ENCODE measurements at regions not wholly inside any gene's neighbourhood (a gene's known extent, or its start where the extent isn't known, plus 50 kb on each side); places are given as distances from the start of the nearest gene placed in this dataset.
"Not testable (repeated sequence)": the region's sequence is repeated elsewhere in the genome, so short reads cannot be mapped to it uniquely, and the experiment has no call there.

DNA sequence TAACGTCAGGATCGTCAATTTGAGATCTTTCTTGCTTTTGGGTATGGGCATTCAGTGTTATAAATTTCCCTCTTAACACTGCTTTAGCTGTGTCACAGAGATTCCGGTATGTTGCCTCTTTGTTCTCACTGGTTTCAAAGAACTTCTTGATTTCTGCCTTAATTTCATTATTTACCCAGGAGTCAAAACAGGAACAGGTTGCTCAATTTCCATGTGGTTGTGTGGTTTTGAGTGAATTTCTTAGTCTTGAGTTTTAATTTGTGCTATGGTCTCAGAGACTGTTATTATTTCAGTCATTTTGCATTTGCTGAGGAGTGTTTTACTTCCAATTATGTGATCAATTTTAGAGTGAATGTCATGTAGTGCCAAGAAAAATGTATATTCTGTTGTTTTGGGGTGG, 153.1 kb downstream of the PCDH17 start:
- DNase-seq: no peak

DNA sequence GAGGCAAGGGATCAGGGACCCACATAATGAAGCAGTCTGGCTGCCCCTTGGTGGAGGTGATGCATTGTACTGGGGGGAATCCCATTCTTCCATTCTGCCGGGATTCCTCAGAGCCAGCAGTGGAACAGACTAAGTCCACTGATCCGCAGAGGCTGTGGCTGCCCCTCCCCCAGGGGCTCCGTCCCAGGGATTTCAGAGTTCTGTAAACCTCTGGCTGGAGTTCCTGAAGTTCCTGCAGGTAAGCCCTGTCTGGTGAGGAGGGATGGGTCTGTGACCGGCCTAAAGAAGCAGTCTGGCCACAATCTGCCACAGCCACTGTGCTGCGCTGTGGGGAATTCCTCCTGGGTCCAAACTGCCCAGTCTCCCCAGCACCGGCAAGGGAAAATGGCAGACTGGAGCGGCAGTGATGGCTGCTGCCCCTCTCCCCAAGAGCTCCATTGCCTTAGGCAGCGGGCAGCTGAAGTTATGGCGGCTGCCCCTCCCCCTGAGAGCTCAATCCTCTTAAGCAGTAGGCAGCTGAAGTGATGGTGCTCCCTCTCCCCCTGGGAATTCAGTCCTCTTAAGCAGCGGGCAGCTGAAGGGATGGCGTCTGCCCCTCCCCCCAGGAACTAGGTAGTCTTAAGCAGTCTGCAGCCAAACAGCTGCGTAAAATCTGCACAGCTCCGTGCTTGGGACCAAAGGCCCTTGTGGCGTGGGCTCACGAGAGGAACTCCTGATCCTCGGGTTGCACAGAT, 155.7 kb downstream of the PCDH17 start:
- no peak for DNase-seq

GRCh38 chr13:57799624-57800023, 168.1 kb downstream of the PCDH17 start:
- no peak for DNase-seq

GRCh38 chr13:57813651-57814050, 182.1 kb downstream of the PCDH17 start:
- DNase-seq: no peak

DNA sequence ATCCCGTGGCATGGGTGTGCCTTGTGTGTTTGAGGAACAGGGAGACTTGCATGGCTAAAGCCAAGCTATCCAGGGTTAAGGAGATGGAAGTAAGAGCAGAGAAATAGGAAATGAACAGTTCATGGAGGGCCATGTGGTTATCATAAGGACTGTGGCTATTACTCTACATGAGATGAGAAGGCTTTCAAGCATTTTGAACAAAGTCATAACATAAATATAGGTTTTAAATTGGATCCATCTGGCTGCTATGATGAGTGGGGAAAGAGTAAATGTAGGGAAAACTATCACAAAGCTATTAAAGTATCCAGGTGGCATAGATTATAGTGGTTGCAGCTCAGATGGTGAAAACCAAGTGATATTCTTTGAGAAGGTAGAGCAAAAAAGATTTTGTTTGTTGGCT, 184.1 kb downstream of the PCDH17 start:
- no peak for DNase-seq

DNA sequence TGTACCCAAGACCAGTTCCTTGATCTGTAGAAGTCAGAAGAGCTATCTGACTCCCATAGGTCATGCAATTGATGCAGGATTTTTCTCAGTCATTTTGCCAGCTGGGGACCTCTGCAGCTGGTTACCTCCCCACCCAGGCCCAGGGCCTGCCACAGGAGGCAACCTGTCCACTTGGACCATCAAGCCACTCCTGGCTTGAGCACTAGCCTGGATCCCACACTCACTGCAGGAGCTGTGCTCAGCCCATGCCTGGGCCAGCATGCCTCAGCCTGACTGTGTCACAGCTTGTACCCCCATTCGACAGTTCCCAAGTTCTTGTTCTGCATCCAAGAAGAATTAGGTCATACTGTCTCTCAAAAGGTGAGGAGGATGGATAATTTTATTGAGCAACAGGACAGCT, 189.4 kb downstream of the PCDH17 start:
- DNase-seq: no peak

GRCh38 chr13:57823704-57824103, 192.2 kb downstream of the PCDH17 start:
- DNase-seq: no peak

GRCh38 chr13:57824121-57824520, 192.6 kb downstream of the PCDH17 start:
- no peak for DNase-seq

GRCh38 chr13:57825066-57825465, 193.5 kb downstream of the PCDH17 start:
- DNase-seq: no peak

GRCh38 chr13:57829496-57829895, 198.0 kb downstream of the PCDH17 start:
- no peak for DNase-seq

GRCh38 chr13:57832187-57832586, 200.6 kb downstream of the PCDH17 start:
- no peak for DNase-seq

GRCh38 chr13:57837801-57838200, 206.3 kb downstream of the PCDH17 start:
- no peak for DNase-seq

DNA sequence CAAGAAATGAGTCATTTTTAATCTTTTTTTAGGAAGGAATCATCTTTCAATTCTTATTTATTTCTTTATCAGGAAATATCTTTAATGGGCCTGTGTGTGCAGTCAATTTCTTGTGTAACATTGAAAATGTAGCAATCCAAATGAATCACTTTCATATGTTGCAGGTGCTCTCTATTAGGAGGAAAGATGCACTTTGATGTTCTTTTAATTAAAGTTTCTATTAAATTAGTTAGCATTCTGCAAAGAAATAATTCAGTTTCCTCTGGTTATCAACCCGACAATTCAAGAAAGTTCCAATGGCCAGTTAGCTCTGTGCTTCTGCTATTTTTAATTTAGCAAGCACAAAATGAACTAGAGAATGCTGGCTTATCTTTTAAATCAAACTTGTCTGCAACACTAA, 212.0 kb downstream of the PCDH17 start:
- no peak for DNase-seq

DNA sequence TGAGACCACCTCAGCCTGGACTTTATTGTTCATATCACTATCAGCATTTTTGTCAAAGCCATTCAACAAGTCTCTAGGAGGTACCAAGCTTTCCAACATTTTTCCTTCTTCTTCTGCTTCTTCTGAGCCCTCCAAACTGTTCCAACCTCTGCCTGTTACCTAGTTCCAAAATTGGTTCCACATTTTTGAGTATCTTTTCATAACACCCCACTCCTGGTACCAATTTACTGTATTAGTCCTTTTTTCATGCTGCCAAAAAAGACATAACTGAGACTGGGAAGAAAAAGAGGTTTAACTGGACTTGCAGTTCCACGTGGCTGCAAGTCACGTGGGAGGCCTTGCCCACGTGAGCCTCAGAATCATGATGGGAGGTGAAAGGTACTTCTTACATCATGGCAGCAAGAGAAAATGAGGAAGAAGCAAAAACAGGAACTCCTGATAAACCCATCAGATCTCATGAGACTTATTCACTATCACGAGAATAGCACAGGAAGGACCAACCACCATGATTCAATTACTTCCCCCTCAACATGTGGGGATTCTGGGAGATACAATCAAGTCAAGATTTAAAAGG, 215.1 kb downstream of the PCDH17 start:
- DNase-seq: no peak

DNA sequence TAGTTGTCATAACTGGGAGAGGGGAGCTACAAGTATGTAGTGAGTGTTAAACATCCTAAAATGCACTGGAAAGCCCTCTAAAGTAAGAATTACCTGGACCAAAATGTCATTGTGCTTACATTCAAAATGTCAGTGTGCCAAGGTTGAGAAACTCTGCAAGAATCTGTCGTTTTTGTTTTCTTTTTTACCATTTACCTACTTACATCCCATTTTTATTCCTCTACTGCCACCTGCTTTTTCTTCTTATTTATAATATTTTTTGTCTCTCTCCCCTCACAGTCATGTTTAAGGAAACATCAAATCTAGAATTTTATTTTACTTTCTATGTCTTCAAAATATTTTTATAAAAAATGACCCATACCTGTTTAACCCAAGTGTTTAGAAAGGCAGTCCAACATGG, 226.4 kb downstream of the PCDH17 start:
- no peak for DNase-seq

GRCh38 chr13:57858376-57858775, 226.8 kb downstream of the PCDH17 start:
- no peak for DNase-seq

GRCh38 chr13:57862879-57863278, 231.3 kb downstream of the PCDH17 start:
- no peak for DNase-seq

- DNase-seq: no peak
Observed at GRCh38 chr13:57865600-57866294, 234.2 kb downstream of the PCDH17 start.

DNA sequence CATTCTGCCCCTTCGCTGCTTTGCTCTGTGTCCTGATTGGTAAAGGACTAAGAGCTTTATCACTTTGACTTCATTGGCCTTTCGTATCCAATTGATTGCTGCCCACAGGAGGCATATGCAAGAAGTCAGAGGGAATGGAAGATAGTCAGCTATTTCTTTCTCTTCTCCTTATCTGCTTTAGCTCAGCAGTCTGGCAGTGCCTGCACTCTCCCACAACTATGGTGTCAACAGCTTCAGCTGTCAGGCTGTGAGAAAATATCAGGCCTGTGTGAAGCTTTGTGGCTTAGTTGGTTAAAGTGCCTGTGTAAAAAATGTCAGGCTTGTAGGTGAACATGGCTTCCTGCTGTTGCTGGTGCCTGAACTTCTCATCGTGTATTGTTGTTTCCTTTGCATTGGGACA, 243.0 kb downstream of the PCDH17 start:
- DNase-seq: no peak

DNA sequence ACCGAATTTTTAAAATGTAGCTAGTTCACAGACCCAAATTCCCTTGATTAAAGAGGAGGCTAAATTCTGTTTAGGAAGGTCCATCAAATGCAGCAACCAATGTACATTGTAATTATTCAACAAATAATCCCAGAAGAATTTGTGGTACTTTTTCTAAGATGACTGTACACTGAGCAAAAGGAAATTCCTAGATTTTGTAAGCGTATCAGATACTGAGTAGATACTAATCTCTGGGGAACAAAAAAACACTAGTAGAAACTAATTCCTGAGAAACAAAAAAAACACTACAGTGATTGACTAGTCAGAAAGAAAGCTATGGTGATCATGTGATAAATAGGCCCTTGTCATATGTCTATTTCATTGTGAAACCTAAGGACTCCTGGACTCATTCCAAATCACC, 246.1 kb downstream of the PCDH17 start:
- no peak for DNase-seq

GRCh38 chr13:57878291-57878690, 246.7 kb downstream of the PCDH17 start:
- no peak for DNase-seq

DNA sequence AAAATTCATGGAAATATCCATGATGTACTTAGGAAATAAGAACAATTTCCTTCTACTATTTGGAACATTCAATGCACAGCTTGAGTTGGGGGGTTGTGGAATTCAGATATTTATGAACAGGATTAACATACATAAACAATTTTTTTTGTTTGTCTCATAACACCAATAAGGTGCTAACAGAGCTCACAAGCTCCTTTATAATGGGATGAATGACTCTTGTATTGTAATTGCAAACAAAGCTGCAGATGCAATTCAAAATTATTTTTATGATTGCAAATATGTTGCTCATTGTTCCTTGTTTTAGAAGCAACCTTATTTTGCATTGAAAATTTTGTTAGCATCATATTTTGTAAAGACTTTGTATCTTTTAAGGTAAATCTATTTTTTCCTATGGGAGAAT, 265.7 kb downstream of the PCDH17 start:
- no peak for DNase-seq

- DNase-seq: no peak
Observed at GRCh38 chr13:57899096-57899495, 267.6 kb downstream of the PCDH17 start.

DNA sequence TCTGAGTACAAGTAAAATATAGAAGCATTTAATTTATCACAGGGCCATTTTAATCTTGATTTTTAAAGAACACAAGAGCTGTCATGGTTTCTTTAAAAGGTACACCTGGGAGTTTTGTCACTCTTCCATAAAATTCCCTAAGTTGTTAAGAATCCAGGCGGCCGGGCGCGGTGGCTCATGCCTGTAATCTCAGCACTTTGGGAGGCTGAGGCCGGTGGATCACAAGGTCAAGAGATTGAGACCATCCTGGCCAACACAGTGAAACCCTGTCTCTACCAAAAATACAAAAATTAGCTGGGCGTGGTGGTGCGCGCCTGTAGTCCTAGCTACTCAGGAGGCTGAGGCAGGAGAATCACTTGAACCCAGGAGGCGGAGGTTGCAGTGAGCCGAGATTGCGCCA, 278.3 kb downstream of the PCDH17 start:
- not testable (repeated sequence) for DNase-seq

Data from right hindlimb (tissue), 1 donor.